ENCODE measurements at regions not wholly inside any gene's neighbourhood (a gene's known extent, or its start where the extent isn't known, plus 50 kb on each side); places are given as distances from the start of the nearest gene placed in this dataset.

- Histone ChIP-seq H3K27ac (ENCODE audit: low read length in 2 of 2) (peak overlapping the region in 1 of 2 donors; percentile 54), H3K4me1 (ENCODE audit: control insufficient read depth in 2 of 2, insufficient read depth in 2 of 2, low read length in 2 of 2) (peaks cover 10 to 12% of the 10 kb centered on the region in 2 donors), H4K20me1 (ENCODE audit: control insufficient read depth, insufficient read depth, low read length, poor library complexity, severe bottlenecking) (no peaks in the 10 kb centered on the region), H3K36me3 (replicated peaks in 1 of 2; ENCODE audit: control extremely low read depth in 1 of 2, control insufficient read depth in 1 of 2, extremely low read depth in 1 of 2, insufficient read depth in 2 of 2, low read length in 1 of 2) (no peaks in the 10 kb centered on the region), H3K79me2 (ENCODE audit: control insufficient read depth, insufficient read depth, low read length) (no peaks in the 10 kb centered on the region), H3K9ac (ENCODE audit: low read length) (peak overlapping the region; percentile 64), H3K27me3 (replicated peaks in 1 of 4; ENCODE audit: control extremely low read depth in 1 of 4, control insufficient read depth in 3 of 4, insufficient read depth in 4 of 4, low read length in 3 of 4) (no peaks in the 10 kb centered on the region), H3K4me3 (ENCODE audit: control extremely low read depth in 1 of 5, extremely low read depth in 1 of 5, insufficient read depth in 1 of 5, low read depth in 2 of 5, low read length in 4 of 5) (peak overlapping the region; percentile 22 to 54 (median 50)), H3K9me3 (ENCODE audit: control extremely low read depth in 1 of 3, control insufficient read depth in 2 of 3, insufficient read depth in 1 of 3, low read length in 2 of 3) (peaks cover 0 to 3% (median 0%) of the 10 kb centered on the region in 3 donors), H3K4me2 (replicated peaks; ENCODE audit: low read depth, low read length, poor library complexity, severe bottlenecking) (peak overlapping the region; percentile 64), H2AFZ (ENCODE audit: insufficient read depth, low read depth, low read length, poor library complexity, severe bottlenecking) (peak overlapping the region; percentile 73)
- DNase-seq (peak; percentile 36), ATAC-seq (ENCODE audit: low read depth) (peak; percentile 17)
- H3K4me3 Mint-ChIP-seq, result peak overlapping the region; percentile 90
- no peaks in the 10 kb centered on the region for H3K9me3 Mint-ChIP-seq (ENCODE audit: insufficient read depth)
- intact Hi-C loops (cut with micrococcal nuclease), result no loop called here
- ChIA-PET POLR2A (no interaction called here), CTCF (interaction anchor here (1.1 to 1.4 kb wide), 2 partner anchors 13 to 24 kb away, joined by 3 to 4 read pairs; no protein-coding TSS in a partner anchor)
- H3K4me1 Mint-ChIP-seq, result peaks cover 19% of the 10 kb centered on the region
- WGBS (ENCODE audit: insufficient coverage), result 18% methylated on average over 2 of the region's 3 CpGs
- peaks cover 4% of the 10 kb centered on the region for H3K27me3 Mint-ChIP-seq
- H3K27ac Mint-ChIP-seq, result peak overlapping the region; percentile 72
- TF ChIP-seq CTCF (IDR thresholded peaks at IDR 0.05) (no peak), EZH2 (IDR thresholded peaks at IDR 0.05; ENCODE audit: borderline replicate concordance, insufficient read depth, low read depth, low read length, poor library complexity, severe bottlenecking) (no peak)
Measured at GRCh38 chr14:106493962-106494823, 967.8 kb downstream of the TMEM121 start.

- Mint-ChIP-seq H3K27me3 (peaks cover 13% of the 10 kb centered on the region), H3K4me1 (peaks cover 10% of the 10 kb centered on the region), H3K9me3 (ENCODE audit: insufficient read depth) (no peaks in the 10 kb centered on the region), H3K4me3 (no peak overlapping the region), H3K27ac (no peak overlapping the region)
- peaks cover 3 to 9% of the 10 kb centered on the region in 2 donors for H3K4me1 ChIP-seq (ENCODE audit: control insufficient read depth in 2 of 2, insufficient read depth in 2 of 2, low read length in 2 of 2)
- no CpG with 5 or more reads among the region's 1 CpG for WGBS (ENCODE audit: insufficient coverage)
- H2AFZ ChIP-seq (ENCODE audit: insufficient read depth, low read depth, low read length, poor library complexity, severe bottlenecking), result no peak overlapping the region
- no peak overlapping the region for H3K9ac ChIP-seq (ENCODE audit: low read length)
- no peak overlapping the region for H3K4me3 ChIP-seq (ENCODE audit: control extremely low read depth in 1 of 5, extremely low read depth in 1 of 5, insufficient read depth in 1 of 5, low read depth in 2 of 5, low read length in 4 of 5)
- TF ChIP-seq EZH2 (IDR thresholded peaks at IDR 0.05; ENCODE audit: borderline replicate concordance, insufficient read depth, low read depth, low read length, poor library complexity, severe bottlenecking), result no peak
- no peak for TF ChIP-seq CTCF (IDR thresholded peaks at IDR 0.05)
- H3K36me3 ChIP-seq (replicated peaks in 1 of 2; ENCODE audit: control extremely low read depth in 1 of 2, control insufficient read depth in 1 of 2, extremely low read depth in 1 of 2, insufficient read depth in 2 of 2, low read length in 1 of 2), result no peaks in the 10 kb centered on the region
- no peaks in the 10 kb centered on the region for H4K20me1 ChIP-seq (ENCODE audit: control insufficient read depth, insufficient read depth, low read length, poor library complexity, severe bottlenecking)
- CTCF ChIA-PET, result interaction anchor here (0.7 kb wide), 1 partner anchor 17 kb away, joined by 3 read pairs; no protein-coding TSS in a partner anchor
- H3K27me3 ChIP-seq (replicated peaks in 1 of 4; ENCODE audit: control extremely low read depth in 1 of 4, control insufficient read depth in 3 of 4, insufficient read depth in 4 of 4, low read length in 3 of 4), result peaks cover 0 to 4% (median 0%) of the 10 kb centered on the region in 4 experiments
- no peaks in the 10 kb centered on the region for H3K9me3 ChIP-seq (ENCODE audit: control extremely low read depth in 1 of 3, control insufficient read depth in 2 of 3, insufficient read depth in 1 of 3, low read length in 2 of 3)
- DNase-seq (no peak), ATAC-seq (ENCODE audit: low read depth) (no peak)
- no peak overlapping the region for H3K4me2 ChIP-seq (replicated peaks; ENCODE audit: low read depth, low read length, poor library complexity, severe bottlenecking)
- intact Hi-C loops (cut with micrococcal nuclease), result no loop called here
- POLR2A ChIA-PET, result interaction anchor here (0.6 kb wide), 1 partner anchor 40 kb away, joined by 3 read pairs; no protein-coding TSS in a partner anchor
- no peak overlapping the region for H3K27ac ChIP-seq (ENCODE audit: low read length in 2 of 2)
- no peaks in the 10 kb centered on the region for H3K79me2 ChIP-seq (ENCODE audit: control insufficient read depth, insufficient read depth, low read length)
Measured at GRCh38 chr14:106500571-106500970, 974.2 kb downstream of the TMEM121 start.
